Ovary (tissue), 3 donors: ENCODE measurements at regions not wholly inside any gene's neighbourhood (a gene's known extent, or its start where the extent isn't known, plus 50 kb on each side); places are given as distances from the start of the nearest gene placed in this dataset.

Experiments used
- POLR2A ChIP-seq: fragments of 450-650 bp; IDR thresholded peaks from one replicate; pipeline ENCODE4 v1.6.1; 2017; ENCODE audit warnings: antibody characterized with exemption, mild to moderate bottlenecking, moderate library complexity
- TF ChIP-seq, protein P1 (sequence below), 3 donors: fragments of 450-650 bp in 2 of 3; fragments of 200-600 bp in 1 of 3; IDR thresholded peaks; one replicate each; pipeline versions ENCODE4 v1.5.1 to v1.8.0; 2016 to 2022; ENCODE audit warnings: antibody characterized with exemption in 3 of 3, mild to moderate bottlenecking in 1 of 3
- donor health status: DM: no; HTN: no; CAD: no.

GRCh38 chr4:64477127-64477526 lies 67.9 kb upstream of the TECRL start:
- TF ChIP-seq POLR2A = no peak
- TF ChIP-seq, protein P1, sequence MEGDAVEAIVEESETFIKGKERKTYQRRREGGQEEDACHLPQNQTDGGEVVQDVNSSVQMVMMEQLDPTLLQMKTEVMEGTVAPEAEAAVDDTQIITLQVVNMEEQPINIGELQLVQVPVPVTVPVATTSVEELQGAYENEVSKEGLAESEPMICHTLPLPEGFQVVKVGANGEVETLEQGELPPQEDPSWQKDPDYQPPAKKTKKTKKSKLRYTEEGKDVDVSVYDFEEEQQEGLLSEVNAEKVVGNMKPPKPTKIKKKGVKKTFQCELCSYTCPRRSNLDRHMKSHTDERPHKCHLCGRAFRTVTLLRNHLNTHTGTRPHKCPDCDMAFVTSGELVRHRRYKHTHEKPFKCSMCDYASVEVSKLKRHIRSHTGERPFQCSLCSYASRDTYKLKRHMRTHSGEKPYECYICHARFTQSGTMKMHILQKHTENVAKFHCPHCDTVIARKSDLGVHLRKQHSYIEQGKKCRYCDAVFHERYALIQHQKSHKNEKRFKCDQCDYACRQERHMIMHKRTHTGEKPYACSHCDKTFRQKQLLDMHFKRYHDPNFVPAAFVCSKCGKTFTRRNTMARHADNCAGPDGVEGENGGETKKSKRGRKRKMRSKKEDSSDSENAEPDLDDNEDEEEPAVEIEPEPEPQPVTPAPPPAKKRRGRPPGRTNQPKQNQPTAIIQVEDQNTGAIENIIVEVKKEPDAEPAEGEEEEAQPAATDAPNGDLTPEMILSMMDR (IDR thresholded peaks at IDR 0.05) = no peak
